MM.1S (cell line): ENCODE measurements at regions not wholly inside any gene's neighbourhood (a gene's known extent, or its start where the extent isn't known, plus 50 kb on each side); places are given as distances from the start of the nearest gene placed in this dataset.

ENCODE experiments used
- DNase-seq: peaks from one replicate; pipeline ENCODE4 v3.0.0-alpha.2; 2015
- H2AFZ ChIP-seq: fragments of 300-600 bp; sonication (generic); 2 replicates; pipeline ENCODE4 v1.6.0; 2016; ENCODE audit warnings: antibody characterized with exemption, low read length
- H3F3A ChIP-seq: fragments of 300-600 bp; sonication (generic); 2 replicates; pipeline ENCODE4 v1.6.1; 2016; ENCODE audit warnings: mild to moderate bottlenecking, antibody characterized with exemption, low read length, moderate library complexity, mixed read lengths; ENCODE audit not compliant: insufficient read depth
- H3K27ac ChIP-seq: fragments of 300-600 bp; sonication (generic); 2 replicates; pipeline ENCODE4 v1.5.1; 2016; ENCODE audit warnings: mild to moderate bottlenecking, low read length
- H3K27me3 ChIP-seq: fragments of 300-600 bp; sonication (generic); replicated peaks from 2 replicates; pipeline ENCODE4 v1.6.0; 2016; ENCODE audit warnings: low read length; ENCODE audit not compliant: insufficient read depth
- H3K36me3 ChIP-seq: fragments of 300-600 bp; sonication (generic); replicated peaks from 2 replicates; pipeline ENCODE4 v1.6.1; 2016; ENCODE audit warnings: mild to moderate bottlenecking, low read length, mixed read lengths; ENCODE audit not compliant: insufficient read depth
- H3K4me1 ChIP-seq: fragments of 300-600 bp; sonication (generic); 2 replicates; pipeline ENCODE4 v1.6.1; 2016; ENCODE audit warnings: low read length, mixed read lengths
- H3K4me2 ChIP-seq: fragments of 300-600 bp; sonication (generic); 2 replicates; pipeline ENCODE4 v1.6.0; 2016; ENCODE audit warnings: low read depth, low read length
- H3K4me3 ChIP-seq: fragments of 300-600 bp; sonication (generic); 2 replicates; pipeline ENCODE4 v1.5.1; 2016; ENCODE audit warnings: low read length, mixed read lengths
- H3K79me2 ChIP-seq: fragments of 300-600 bp; sonication (generic); 2 replicates; pipeline ENCODE4 v1.6.1; 2016; ENCODE audit warnings: mixed run types, low read length, mixed read lengths
- H3K9ac ChIP-seq: fragments of 300-600 bp; sonication (generic); 2 replicates; pipeline ENCODE4 v1.6.1; 2016; ENCODE audit warnings: low read length, mixed read lengths
- H3K9me2 ChIP-seq: fragments of 300-600 bp; sonication (generic); replicated peaks from 2 replicates; pipeline ENCODE4 v1.6.1; 2016; ENCODE audit warnings: mild to moderate bottlenecking, low read length, mixed read lengths; ENCODE audit not compliant: insufficient read depth
- H3K9me3 ChIP-seq: fragments of 300-600 bp; sonication (generic); replicated peaks from 2 replicates; pipeline ENCODE4 v1.6.1; 2016; ENCODE audit warnings: mild to moderate bottlenecking, low read length, mixed read lengths; ENCODE audit not compliant: insufficient read depth
- H4K20me1 ChIP-seq: fragments of 300-600 bp; sonication (generic); 2 replicates; pipeline ENCODE4 v1.6.1; 2016; ENCODE audit warnings: mild to moderate bottlenecking, low read length, moderate library complexity, mixed read lengths; ENCODE audit not compliant: insufficient read depth
- EZH2 ChIP-seq: fragments of 300-600 bp; sonication (generic); optimal IDR thresholded peaks from 2 replicates; pipeline ENCODE3; 2017; ENCODE audit warnings: low read depth, mild to moderate bottlenecking, antibody characterized with exemption, low read length, mixed read lengths
- EZH2phosphoT487 ChIP-seq: fragments of 300-600 bp; sonication (generic); IDR thresholded peaks from 2 replicates; pipeline ENCODE4 v1.6.1; 2018; ENCODE audit warnings: antibody characterized with exemption, low read length
- TF ChIP-seq, protein P1 (sequence below): fragments of 300-600 bp; sonication (generic); IDR thresholded peaks from 2 replicates; pipeline ENCODE4 v1.5.1; 2016; ENCODE audit warnings: antibody characterized with exemption, low read length, mixed read lengths

DNA sequence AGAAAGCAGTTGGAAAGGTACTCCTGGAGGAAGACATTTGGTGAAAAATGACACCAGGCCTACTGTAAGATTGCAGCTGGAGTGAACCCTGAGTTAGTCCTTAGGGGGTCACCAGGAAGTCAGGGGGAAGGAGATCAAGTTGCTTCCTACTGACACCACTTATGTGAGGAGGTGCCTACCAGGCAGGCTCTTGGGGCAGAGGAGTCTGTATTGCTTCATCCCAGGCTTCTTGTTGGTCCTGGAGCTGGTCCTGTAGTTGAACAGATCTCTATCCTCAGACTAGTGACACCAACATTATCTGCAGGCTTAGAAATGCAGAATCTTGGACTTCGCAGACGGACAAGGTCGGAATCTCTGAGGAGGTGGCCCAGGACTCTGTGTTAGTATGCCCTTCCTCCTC lies 116.0 kb upstream of the ARGLU1 start:
- no peaks in the 10 kb centered on the region for H3K9me3 ChIP-seq
- no peak for DNase-seq
- H3K4me2 ChIP-seq, result no peak overlapping the region
- no peaks in the 10 kb centered on the region for H3K79me2 ChIP-seq
- H3K9me2 ChIP-seq, result no peaks in the 10 kb centered on the region
- no peak overlapping the region for H3K9ac ChIP-seq
- H3K36me3 ChIP-seq, result no peaks in the 10 kb centered on the region
- no peaks in the 10 kb centered on the region for H3K4me1 ChIP-seq
- no peaks in the 10 kb centered on the region for H4K20me1 ChIP-seq
- H3K4me3 ChIP-seq, result no peak overlapping the region
- H3K27ac ChIP-seq, result no peak overlapping the region
- H3F3A ChIP-seq, result no peaks in the 10 kb centered on the region
- no peaks in the 10 kb centered on the region for H3K27me3 ChIP-seq
- no peak overlapping the region for H2AFZ ChIP-seq
- TF ChIP-seq, protein P1, sequence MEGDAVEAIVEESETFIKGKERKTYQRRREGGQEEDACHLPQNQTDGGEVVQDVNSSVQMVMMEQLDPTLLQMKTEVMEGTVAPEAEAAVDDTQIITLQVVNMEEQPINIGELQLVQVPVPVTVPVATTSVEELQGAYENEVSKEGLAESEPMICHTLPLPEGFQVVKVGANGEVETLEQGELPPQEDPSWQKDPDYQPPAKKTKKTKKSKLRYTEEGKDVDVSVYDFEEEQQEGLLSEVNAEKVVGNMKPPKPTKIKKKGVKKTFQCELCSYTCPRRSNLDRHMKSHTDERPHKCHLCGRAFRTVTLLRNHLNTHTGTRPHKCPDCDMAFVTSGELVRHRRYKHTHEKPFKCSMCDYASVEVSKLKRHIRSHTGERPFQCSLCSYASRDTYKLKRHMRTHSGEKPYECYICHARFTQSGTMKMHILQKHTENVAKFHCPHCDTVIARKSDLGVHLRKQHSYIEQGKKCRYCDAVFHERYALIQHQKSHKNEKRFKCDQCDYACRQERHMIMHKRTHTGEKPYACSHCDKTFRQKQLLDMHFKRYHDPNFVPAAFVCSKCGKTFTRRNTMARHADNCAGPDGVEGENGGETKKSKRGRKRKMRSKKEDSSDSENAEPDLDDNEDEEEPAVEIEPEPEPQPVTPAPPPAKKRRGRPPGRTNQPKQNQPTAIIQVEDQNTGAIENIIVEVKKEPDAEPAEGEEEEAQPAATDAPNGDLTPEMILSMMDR, result no peak
- TF ChIP-seq EZH2, result no peak
- no peak for TF ChIP-seq EZH2phosphoT487

DNA sequence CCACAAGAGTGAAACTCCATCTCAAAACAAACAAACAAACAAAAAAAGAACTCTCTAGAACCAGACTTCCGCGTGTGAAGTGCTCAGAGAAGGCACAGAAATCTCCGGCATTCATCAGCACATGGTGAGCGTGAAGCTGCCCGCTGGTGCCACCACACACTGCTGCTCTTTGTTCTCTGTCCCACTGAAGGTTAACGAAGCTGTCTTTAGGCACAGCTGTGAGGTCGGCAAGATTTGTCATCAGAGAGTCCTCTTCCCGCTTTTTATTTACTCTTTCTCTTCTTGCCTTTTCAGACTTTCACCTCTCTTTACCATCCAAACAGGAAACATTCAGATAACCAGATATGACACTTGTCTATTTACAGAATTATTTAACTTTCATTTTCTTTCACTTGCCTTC lies 115.2 kb upstream of the ARGLU1 start:
- Histone ChIP-seq H3K9me2 (no peaks in the 10 kb centered on the region), H3K27me3 (no peaks in the 10 kb centered on the region), H3K4me2 (no peak overlapping the region), H3K79me2 (no peaks in the 10 kb centered on the region), H3K36me3 (no peaks in the 10 kb centered on the region), H2AFZ (no peak overlapping the region), H3F3A (no peaks in the 10 kb centered on the region), H4K20me1 (no peaks in the 10 kb centered on the region), H3K9ac (no peak overlapping the region), H3K4me3 (no peak overlapping the region), H3K27ac (no peak overlapping the region), H3K4me1 (no peaks in the 10 kb centered on the region), H3K9me3 (no peaks in the 10 kb centered on the region)
- DNase-seq, result no peak
- TF ChIP-seq, protein P1, result no peak
- TF ChIP-seq EZH2phosphoT487 (no peak), EZH2 (no peak)

DNA sequence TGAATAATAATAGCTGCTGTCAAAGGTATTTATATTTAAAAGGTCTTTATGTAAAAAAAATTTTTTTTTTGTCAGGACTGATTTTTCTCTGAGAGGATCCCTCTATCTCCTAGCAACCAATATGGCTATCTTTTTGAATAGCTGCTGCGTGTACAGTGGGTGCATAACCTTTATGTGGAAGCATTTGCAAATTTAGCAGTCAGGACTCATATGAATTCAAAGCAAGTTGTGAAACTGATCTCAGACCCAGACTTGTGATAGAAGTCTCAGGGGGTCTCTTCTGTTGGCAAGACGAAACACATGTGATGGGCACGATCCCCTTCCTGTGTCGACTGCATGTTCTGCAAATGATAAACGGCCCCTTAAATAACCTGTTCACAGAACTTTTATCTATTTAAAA lies 114.1 kb upstream of the ARGLU1 start:
- TF ChIP-seq EZH2 (no peak), EZH2phosphoT487 (no peak)
- TF ChIP-seq, protein P1, result no peak
- DNase-seq, result no peak
- H3K9me2 ChIP-seq, result no peaks in the 10 kb centered on the region
- H4K20me1 ChIP-seq, result no peaks in the 10 kb centered on the region
- H3K4me1 ChIP-seq, result no peaks in the 10 kb centered on the region
- no peaks in the 10 kb centered on the region for H3K79me2 ChIP-seq
- H3K36me3 ChIP-seq, result no peaks in the 10 kb centered on the region
- no peak overlapping the region for H3K9ac ChIP-seq
- H3K9me3 ChIP-seq, result no peaks in the 10 kb centered on the region
- no peaks in the 10 kb centered on the region for H3K27me3 ChIP-seq
- H3K4me3 ChIP-seq, result no peak overlapping the region
- H3K4me2 ChIP-seq, result no peak overlapping the region
- no peak overlapping the region for H2AFZ ChIP-seq
- no peak overlapping the region for H3K27ac ChIP-seq
- no peaks in the 10 kb centered on the region for H3F3A ChIP-seq

DNA sequence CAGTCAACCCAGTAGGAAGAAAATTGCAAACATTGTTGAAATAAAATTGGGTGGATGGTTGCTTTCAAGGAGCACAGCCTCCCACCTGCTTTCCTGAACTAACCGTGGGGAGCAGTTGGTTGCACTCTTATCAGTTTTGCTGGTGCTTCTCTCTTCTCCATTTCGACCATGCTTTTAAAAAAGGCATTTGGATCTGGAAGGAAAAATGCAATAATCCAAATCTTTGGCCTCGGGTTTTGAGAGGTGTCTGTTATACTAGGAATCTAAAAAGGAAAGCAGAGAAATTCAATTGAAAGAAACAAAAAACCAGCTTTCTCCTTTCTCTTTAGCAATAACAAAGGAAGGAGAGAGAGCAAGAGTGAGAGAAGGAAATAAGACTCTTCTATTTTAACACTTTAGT lies 113.6 kb upstream of the ARGLU1 start:
- Histone ChIP-seq H3K27me3 (no peaks in the 10 kb centered on the region), H3K9me2 (no peaks in the 10 kb centered on the region), H2AFZ (no peak overlapping the region), H3K4me1 (no peaks in the 10 kb centered on the region), H3K36me3 (no peaks in the 10 kb centered on the region), H3K4me2 (no peak overlapping the region), H3K27ac (no peak overlapping the region), H3F3A (no peaks in the 10 kb centered on the region), H3K79me2 (no peaks in the 10 kb centered on the region), H3K9ac (no peak overlapping the region), H3K9me3 (no peaks in the 10 kb centered on the region), H4K20me1 (no peaks in the 10 kb centered on the region), H3K4me3 (no peak overlapping the region)
- TF ChIP-seq EZH2phosphoT487 (no peak), EZH2 (no peak)
- TF ChIP-seq, protein P1, result no peak
- DNase-seq, result no peak
